ENCODE measurements at regions not wholly inside any gene's neighbourhood (a gene's known extent, or its start where the extent isn't known, plus 50 kb on each side); places are given as distances from the start of the nearest gene placed in this dataset.

DNA sequence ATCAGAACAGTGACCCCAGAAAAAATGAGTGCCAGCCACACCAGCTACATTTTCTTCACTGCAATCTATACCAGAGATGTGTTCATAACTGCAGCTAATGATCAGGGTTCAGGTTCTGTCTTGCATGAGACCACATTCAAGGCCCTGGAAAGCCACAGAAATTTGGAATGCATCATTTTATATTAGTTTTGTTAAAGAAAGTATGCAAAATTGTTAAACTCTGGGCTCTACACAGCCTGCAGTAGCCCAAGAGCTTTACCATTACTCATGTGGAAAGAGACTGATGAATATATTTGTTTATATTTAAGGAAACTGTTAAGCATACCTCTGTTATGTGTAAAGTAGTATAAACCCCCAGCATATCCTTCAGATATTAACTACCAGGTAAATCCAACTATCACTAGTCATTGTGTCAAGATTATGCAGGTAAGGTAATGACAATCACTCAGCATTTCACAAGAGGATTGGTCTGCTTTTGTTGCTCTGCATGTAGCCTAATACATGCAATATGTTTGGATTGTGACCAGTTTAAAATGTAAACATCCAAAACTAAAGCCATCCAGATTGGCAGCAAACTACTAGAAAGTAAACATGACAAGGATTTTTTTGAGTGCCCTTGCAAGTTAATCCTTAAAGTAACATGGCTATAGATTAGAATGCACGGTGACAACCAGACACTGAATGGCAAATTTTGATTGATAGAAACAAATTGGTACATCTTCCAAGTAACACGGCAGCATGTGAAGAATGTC, 429.1 kb upstream of the ARGLU1 start:
- Histone ChIP-seq H3K4me3 (no peak overlapping the region), H3K9me3 (no peaks in the 10 kb centered on the region), H3K27me3 (no peaks in the 10 kb centered on the region), H3K27ac (no peak overlapping the region), H3K36me3 (no peaks in the 10 kb centered on the region), H3K4me1 (peaks cover 0 to 12% (median 0%) of the 10 kb centered on the region in 4 donors)
- intact Hi-C loops (cut with DNase I), result no loop called here
- peak; percentile 43 to 86 (median 76) for ATAC-seq
- no peak for DNase-seq
- no peak for TF ChIP-seq POLR2A (IDR thresholded peaks at IDR 0.05)
- WGBS (ENCODE audit: insufficient coverage, low coverage, low lambda C conversion rate, missing lambda C conversion rate), result 44% methylated on average over 2 of the region's 2 CpGs

- ATAC-seq (no peak), DNase-seq (no peak)
- Histone ChIP-seq H3K4me3 (no peak overlapping the region), H3K4me1 (peaks cover 0 to 22% (median 9%) of the 10 kb centered on the region in 4 donors), H3K27me3 (no peaks in the 10 kb centered on the region), H3K9me3 (no peaks in the 10 kb centered on the region), H3K36me3 (no peaks in the 10 kb centered on the region), H3K27ac (no peak overlapping the region)
- WGBS (ENCODE audit: insufficient coverage, low coverage, low lambda C conversion rate, missing lambda C conversion rate), result 88% methylated on average over 1 of the region's 1 CpG
- TF ChIP-seq CTCF (IDR thresholded peaks at IDR 0.05) (no peak), POLR2A (IDR thresholded peaks at IDR 0.05) (no peak)
- intact Hi-C loops (cut with DNase I), result no loop called here
These were observed 422.7 kb upstream of the ARGLU1 start for GRCh38 chr13:106990594-106990993.

DNA sequence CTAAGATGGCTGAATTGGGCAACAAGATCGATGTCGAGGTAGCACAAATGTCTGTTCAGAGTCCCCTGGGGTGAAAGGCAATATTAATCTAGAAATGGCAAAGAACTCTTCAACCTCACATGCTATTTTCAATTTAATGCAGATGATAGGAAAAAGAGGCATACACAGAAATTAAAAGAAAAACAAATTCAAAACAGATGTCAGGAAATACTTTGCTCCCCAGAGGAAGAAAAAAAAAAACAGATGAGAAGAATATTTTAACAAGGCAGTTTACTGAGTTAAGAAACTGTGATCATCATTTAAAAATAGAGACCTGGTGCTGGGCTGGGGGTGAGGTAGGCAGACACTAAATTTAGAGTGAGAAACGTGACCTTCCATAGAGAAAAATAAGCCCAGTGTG, 421.9 kb upstream of the ARGLU1 start:
- H3K4me3 ChIP-seq, result no peak overlapping the region
- DNase-seq (no peak), ATAC-seq (no peak)
- intact Hi-C loops (cut with DNase I), result no loop called here
- WGBS (ENCODE audit: insufficient coverage, low coverage, low lambda C conversion rate, missing lambda C conversion rate), result 71% methylated on average over 3 of the region's 3 CpGs
- peaks cover 0 to 24% (median 10%) of the 10 kb centered on the region in 4 donors for H3K4me1 ChIP-seq
- H3K9me3 ChIP-seq, result no peaks in the 10 kb centered on the region
- no peaks in the 10 kb centered on the region for H3K36me3 ChIP-seq
- TF ChIP-seq POLR2A (IDR thresholded peaks at IDR 0.05) (no peak), CTCF (IDR thresholded peaks at IDR 0.05) (no peak)
- no peaks in the 10 kb centered on the region for H3K27me3 ChIP-seq
- no peak overlapping the region for H3K27ac ChIP-seq

- 47% methylated on average over 5 of the region's 5 CpGs for WGBS (ENCODE audit: insufficient coverage, low coverage, low lambda C conversion rate, missing lambda C conversion rate)
- DNase-seq, result no peak
- H3K4me3 ChIP-seq, result no peak overlapping the region
- H3K4me1 ChIP-seq, result peaks cover 0 to 24% (median 10%) of the 10 kb centered on the region in 4 donors
- no peaks in the 10 kb centered on the region for H3K9me3 ChIP-seq
- peak overlapping the region in 2 of 3 donors; percentile 19 to 56 for H3K27ac ChIP-seq
- ATAC-seq, result peak in 2 of 4 donors; percentile 8 to 41
- no peaks in the 10 kb centered on the region for H3K36me3 ChIP-seq
- no peaks in the 10 kb centered on the region for H3K27me3 ChIP-seq
- TF ChIP-seq POLR2A (IDR thresholded peaks at IDR 0.05) (no peak), CTCF (IDR thresholded peaks at IDR 0.05) (no peak)
- intact Hi-C loops (cut with DNase I), result no loop called here
These were observed 419.5 kb upstream of the ARGLU1 start for GRCh38 chr13:106987427-106987785.

GRCh38 chr13:106986687-106987426, 418.9 kb upstream of the ARGLU1 start:
- no peaks in the 10 kb centered on the region for H3K9me3 ChIP-seq
- 47% methylated on average over 10 of the region's 10 CpGs for whole genome bisulfite sequencing (ENCODE audit: insufficient coverage, low coverage, low lambda C conversion rate, missing lambda C conversion rate)
- DNase-seq (peak in 1 of 3 donors; percentile 60), ATAC-seq (peak; percentile 79 to 91 (median 84))
- H3K36me3 ChIP-seq, result no peaks in the 10 kb centered on the region
- peaks cover 0 to 24% (median 10%) of the 10 kb centered on the region in 4 donors for H3K4me1 ChIP-seq
- no peak overlapping the region for H3K4me3 ChIP-seq
- TF ChIP-seq CTCF (IDR thresholded peaks at IDR 0.05) (no peak), POLR2A (IDR thresholded peaks at IDR 0.05) (no peak)
- H3K27ac ChIP-seq, result peak overlapping the region; percentile 30 to 73 (median 45)
- no peaks in the 10 kb centered on the region for H3K27me3 ChIP-seq
- intact Hi-C loops (cut with DNase I), result no loop called here
